ENCODE measurements at regions not wholly inside any gene's neighbourhood (a gene's known extent, or its start where the extent isn't known, plus 50 kb on each side); places are given as distances from the start of the nearest gene placed in this dataset.

DNA sequence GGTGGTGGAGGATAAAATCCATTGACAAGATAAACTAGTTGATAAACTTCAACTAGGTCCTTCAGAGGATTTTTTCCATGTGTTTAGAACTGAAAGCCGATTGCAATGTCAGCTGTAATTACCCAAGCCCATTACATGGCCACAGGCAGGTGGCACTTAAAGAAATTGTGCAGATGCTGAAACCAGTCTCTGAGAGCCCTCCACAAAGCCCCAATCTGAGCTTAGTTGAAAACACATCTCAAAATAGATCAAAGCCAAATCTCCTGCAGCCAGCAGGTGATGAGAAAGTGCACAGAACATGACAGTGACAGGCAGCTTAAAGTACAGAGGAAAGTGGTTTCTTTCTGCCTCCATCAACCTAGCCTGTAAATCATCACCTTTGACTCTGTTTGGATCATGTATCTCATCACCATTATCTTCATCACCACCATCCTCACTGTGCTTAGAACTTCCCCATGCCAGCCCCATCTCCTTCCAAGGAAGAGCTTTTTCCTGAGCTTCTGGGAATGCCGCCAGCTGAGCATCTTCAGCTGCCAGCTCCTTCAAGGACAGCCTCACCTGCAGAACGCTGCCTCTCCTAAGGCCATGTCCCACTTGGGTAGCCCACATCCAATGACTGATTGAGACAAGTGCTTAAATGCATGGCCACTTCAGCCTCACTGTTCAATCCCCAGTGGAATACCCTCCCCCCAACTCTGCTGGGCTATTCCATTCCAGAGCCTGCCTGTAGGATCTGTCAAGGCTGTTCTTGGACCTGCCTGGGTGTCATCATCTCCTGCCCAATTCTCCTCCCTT lies 219.5 kb upstream of the TMEM132C start:
- Histone ChIP-seq H3K9me3 (ENCODE audit: low read length) (no peaks in the 10 kb centered on the region), H4K20me1 (ENCODE audit: insufficient read depth) (no peaks in the 10 kb centered on the region), H3K27ac (ENCODE audit: low read length) (peak overlapping the region; percentile 67), H3K79me2 (replicated peaks; ENCODE audit: insufficient read depth, low read length) (no peaks in the 10 kb centered on the region), H3K36me3 (ENCODE audit: insufficient read depth, low read length) (no peaks in the 10 kb centered on the region), H3K4me2 (ENCODE audit: low read length) (no peak overlapping the region), H3K27me3 (ENCODE audit: insufficient read depth, low read depth, low read length) (no peaks in the 10 kb centered on the region), H3F3A (ENCODE audit: insufficient read depth, low read length, poor library complexity, severe bottlenecking) (no peaks in the 10 kb centered on the region), H2AFZ (ENCODE audit: low read depth, low read length) (no peak overlapping the region), H3K9ac (ENCODE audit: low read length) (no peak overlapping the region), H3K4me3 (ENCODE audit: low read length) (peak overlapping the region; percentile 24), H3K9me2 (ENCODE audit: insufficient read depth, low read length) (no peaks in the 10 kb centered on the region)
- TF ChIP-seq EP300 (conservative IDR thresholded peaks at IDR 0.05; ENCODE audit: poor library complexity, severe bottlenecking) (peak; percentile 75), TAF1 (IDR thresholded peaks at IDR 0.05; ENCODE audit: low read depth) (peak; percentile 51), SMC3 (conservative IDR thresholded peaks at IDR 0.05; ENCODE audit: poor library complexity) (no peak), POLR2AphosphoS5 (IDR thresholded peaks at IDR 0.05) (peak; percentile 64), REST (IDR thresholded peaks at IDR 0.05; ENCODE audit: borderline replicate concordance) (peak; percentile 98), MXI1 (conservative IDR thresholded peaks at IDR 0.05; ENCODE audit: poor library complexity, severe bottlenecking) (no peak), EZH2 (IDR thresholded peaks at IDR 0.05; ENCODE audit: borderline replicate concordance, insufficient read depth, low read length, poor library complexity, severe bottlenecking) (no peak), RAD21 (conservative IDR thresholded peaks at IDR 0.05) (no peak)
- TF ChIP-seq, protein P1, sequence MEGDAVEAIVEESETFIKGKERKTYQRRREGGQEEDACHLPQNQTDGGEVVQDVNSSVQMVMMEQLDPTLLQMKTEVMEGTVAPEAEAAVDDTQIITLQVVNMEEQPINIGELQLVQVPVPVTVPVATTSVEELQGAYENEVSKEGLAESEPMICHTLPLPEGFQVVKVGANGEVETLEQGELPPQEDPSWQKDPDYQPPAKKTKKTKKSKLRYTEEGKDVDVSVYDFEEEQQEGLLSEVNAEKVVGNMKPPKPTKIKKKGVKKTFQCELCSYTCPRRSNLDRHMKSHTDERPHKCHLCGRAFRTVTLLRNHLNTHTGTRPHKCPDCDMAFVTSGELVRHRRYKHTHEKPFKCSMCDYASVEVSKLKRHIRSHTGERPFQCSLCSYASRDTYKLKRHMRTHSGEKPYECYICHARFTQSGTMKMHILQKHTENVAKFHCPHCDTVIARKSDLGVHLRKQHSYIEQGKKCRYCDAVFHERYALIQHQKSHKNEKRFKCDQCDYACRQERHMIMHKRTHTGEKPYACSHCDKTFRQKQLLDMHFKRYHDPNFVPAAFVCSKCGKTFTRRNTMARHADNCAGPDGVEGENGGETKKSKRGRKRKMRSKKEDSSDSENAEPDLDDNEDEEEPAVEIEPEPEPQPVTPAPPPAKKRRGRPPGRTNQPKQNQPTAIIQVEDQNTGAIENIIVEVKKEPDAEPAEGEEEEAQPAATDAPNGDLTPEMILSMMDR (IDR thresholded peaks at IDR 0.05; ENCODE audit: poor library complexity, severe bottlenecking) = no peak

- Histone ChIP-seq H4K20me1 (ENCODE audit: insufficient read depth) (no peaks in the 10 kb centered on the region), H3K9me3 (ENCODE audit: low read length) (no peaks in the 10 kb centered on the region), H3K9ac (ENCODE audit: low read length) (no peak overlapping the region), H3K4me3 (ENCODE audit: low read length) (no peak overlapping the region), H3K4me2 (ENCODE audit: low read length) (no peak overlapping the region), H3K27me3 (ENCODE audit: insufficient read depth, low read depth, low read length) (no peaks in the 10 kb centered on the region), H3K9me2 (ENCODE audit: insufficient read depth, low read length) (no peaks in the 10 kb centered on the region), H3F3A (ENCODE audit: insufficient read depth, low read length, poor library complexity, severe bottlenecking) (peaks cover 5% of the 10 kb centered on the region), H2AFZ (ENCODE audit: low read depth, low read length) (no peak overlapping the region), H3K36me3 (ENCODE audit: insufficient read depth, low read length) (no peaks in the 10 kb centered on the region), H3K79me2 (replicated peaks; ENCODE audit: insufficient read depth, low read length) (no peaks in the 10 kb centered on the region), H3K27ac (ENCODE audit: low read length) (no peak overlapping the region)
- TF ChIP-seq, protein P1 (IDR thresholded peaks at IDR 0.05; ENCODE audit: poor library complexity, severe bottlenecking) = no peak
- no peak for TF ChIP-seq SMC3 (conservative IDR thresholded peaks at IDR 0.05; ENCODE audit: poor library complexity)
- no peak for TF ChIP-seq EP300 (conservative IDR thresholded peaks at IDR 0.05; ENCODE audit: poor library complexity, severe bottlenecking)
- no peak for TF ChIP-seq MXI1 (conservative IDR thresholded peaks at IDR 0.05; ENCODE audit: poor library complexity, severe bottlenecking)
- no peak for TF ChIP-seq TAF1 (IDR thresholded peaks at IDR 0.05; ENCODE audit: low read depth)
- no peak for TF ChIP-seq REST (IDR thresholded peaks at IDR 0.05; ENCODE audit: borderline replicate concordance)
- no peak for TF ChIP-seq EZH2 (IDR thresholded peaks at IDR 0.05; ENCODE audit: borderline replicate concordance, insufficient read depth, low read length, poor library complexity, severe bottlenecking)
These were observed 214.6 kb upstream of the TMEM132C start for GRCh38 chr12:128052331-128052730.
